ENCODE measurements at regions not wholly inside any gene's neighbourhood (a gene's known extent, or its start where the extent isn't known, plus 50 kb on each side); places are given as distances from the start of the nearest gene placed in this dataset.

DNA sequence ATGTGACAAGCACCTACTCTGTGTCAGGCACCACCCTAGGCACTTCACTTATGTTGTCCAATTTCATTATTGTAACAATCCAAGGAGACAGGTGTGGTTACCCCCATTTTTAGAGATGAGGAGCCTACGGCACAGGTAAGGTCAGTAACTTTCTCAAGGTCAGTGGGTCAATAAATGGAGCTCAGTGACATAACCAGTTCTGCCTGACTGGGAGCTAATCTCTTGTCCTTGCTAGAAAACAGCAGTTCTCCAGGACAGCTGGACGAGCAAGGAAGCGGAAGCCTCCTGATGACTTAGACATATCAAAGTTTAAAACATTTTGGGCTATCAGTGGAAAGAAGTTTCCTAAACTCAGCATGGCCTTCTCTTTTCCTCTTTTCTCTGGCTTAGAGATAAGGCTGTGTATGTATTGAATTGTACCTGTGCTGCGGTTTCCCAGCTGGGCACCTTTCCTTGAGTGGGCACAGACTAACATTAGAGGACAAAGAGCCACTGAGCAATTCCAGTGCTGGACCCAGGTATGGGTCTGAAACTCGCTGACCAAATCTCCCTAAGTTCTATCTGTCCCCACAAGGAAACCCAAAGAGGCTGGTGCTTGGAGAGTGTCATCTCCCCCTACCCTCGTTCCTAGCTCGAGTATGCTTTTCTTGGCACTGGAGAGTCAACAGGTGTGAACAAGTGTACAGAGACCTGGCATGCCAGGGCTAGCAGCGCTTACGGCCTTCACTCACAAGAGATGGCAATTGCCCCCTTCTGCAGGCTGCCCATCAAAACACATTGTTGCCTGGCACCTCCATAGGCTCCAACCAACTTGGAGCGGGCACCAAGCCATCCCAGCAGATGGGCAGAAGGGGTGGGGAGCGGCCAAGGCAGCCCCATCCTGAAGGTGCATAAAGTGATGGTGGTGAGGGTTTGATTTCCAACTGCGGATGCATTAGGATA is 456.1 kb upstream of the PROX1 start:
- Mint-ChIP-seq H3K36me3 (ENCODE audit: unreplicated experiment) (no peaks in the 10 kb centered on the region), H3K27ac (ENCODE audit: unreplicated experiment) (no peak overlapping the region), H3K9me3 (ENCODE audit: unreplicated experiment) (no peaks in the 10 kb centered on the region), H3K4me1 (ENCODE audit: unreplicated experiment) (no peaks in the 10 kb centered on the region), H3K4me3 (ENCODE audit: unreplicated experiment) (no peak overlapping the region), H3K27me3 (ENCODE audit: unreplicated experiment) (no peaks in the 10 kb centered on the region)
- TF ChIP-seq, protein P1, sequence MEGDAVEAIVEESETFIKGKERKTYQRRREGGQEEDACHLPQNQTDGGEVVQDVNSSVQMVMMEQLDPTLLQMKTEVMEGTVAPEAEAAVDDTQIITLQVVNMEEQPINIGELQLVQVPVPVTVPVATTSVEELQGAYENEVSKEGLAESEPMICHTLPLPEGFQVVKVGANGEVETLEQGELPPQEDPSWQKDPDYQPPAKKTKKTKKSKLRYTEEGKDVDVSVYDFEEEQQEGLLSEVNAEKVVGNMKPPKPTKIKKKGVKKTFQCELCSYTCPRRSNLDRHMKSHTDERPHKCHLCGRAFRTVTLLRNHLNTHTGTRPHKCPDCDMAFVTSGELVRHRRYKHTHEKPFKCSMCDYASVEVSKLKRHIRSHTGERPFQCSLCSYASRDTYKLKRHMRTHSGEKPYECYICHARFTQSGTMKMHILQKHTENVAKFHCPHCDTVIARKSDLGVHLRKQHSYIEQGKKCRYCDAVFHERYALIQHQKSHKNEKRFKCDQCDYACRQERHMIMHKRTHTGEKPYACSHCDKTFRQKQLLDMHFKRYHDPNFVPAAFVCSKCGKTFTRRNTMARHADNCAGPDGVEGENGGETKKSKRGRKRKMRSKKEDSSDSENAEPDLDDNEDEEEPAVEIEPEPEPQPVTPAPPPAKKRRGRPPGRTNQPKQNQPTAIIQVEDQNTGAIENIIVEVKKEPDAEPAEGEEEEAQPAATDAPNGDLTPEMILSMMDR (IDR thresholded peaks at IDR 0.05): no peak
- no peak for DNase-seq (ENCODE audit: extremely low spot score, unreplicated experiment)

DNA sequence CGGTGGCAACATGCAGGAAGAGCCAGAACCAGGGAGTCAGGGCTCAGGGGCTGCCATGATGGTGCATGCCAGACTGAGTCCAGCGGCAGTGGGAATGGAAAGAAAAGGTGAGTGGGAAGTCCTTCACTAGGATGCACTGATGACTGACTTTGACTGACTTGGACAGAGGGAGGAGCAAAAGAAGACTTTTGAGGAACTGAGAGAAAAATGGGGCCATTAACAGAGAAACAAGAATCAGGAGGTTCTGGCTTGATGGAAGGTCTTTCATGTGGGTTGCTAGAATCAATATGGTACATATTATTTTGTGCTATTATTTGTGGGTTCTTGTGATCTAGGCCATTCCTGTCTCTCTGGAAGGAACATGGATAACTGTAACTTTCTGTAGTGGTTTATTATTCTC is 454.6 kb upstream of the PROX1 start:
- Mint-ChIP-seq H3K27ac (ENCODE audit: unreplicated experiment) (no peak overlapping the region), H3K36me3 (ENCODE audit: unreplicated experiment) (no peaks in the 10 kb centered on the region), H3K4me3 (ENCODE audit: unreplicated experiment) (no peak overlapping the region), H3K27me3 (ENCODE audit: unreplicated experiment) (no peaks in the 10 kb centered on the region), H3K4me1 (ENCODE audit: unreplicated experiment) (no peaks in the 10 kb centered on the region), H3K9me3 (ENCODE audit: unreplicated experiment) (no peaks in the 10 kb centered on the region)
- no peak for DNase-seq (ENCODE audit: extremely low spot score, unreplicated experiment)
- TF ChIP-seq, protein P1 (IDR thresholded peaks at IDR 0.05): no peak

DNA sequence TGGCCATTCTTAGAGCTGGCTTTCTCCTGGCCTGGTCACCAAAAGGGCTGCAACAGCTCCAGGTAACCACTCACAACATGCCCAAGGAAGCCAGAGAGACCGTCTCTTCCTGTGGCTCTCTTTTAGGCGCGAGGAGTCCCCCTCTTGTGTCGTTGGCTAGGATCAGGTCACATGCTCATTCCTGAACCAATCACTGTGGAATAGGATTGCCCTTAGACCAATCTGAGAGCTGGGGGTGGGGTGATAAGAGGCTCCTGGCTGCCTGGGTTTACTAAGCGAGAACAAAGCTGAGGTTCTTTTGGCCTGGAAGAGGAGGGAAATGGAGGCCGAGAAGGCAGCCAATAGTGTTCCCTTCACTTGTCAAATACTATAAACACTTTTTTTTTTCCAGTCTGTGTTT is 452.1 kb upstream of the PROX1 start:
- TF ChIP-seq, protein P1 (IDR thresholded peaks at IDR 0.05): no peak
- no peak overlapping the region for H3K4me3 Mint-ChIP-seq (ENCODE audit: unreplicated experiment)
- no peaks in the 10 kb centered on the region for H3K36me3 Mint-ChIP-seq (ENCODE audit: unreplicated experiment)
- H3K27me3 Mint-ChIP-seq (ENCODE audit: unreplicated experiment): no peaks in the 10 kb centered on the region
- no peak overlapping the region for H3K27ac Mint-ChIP-seq (ENCODE audit: unreplicated experiment)
- DNase-seq (ENCODE audit: extremely low spot score, unreplicated experiment): no peak
- no peaks in the 10 kb centered on the region for H3K4me1 Mint-ChIP-seq (ENCODE audit: unreplicated experiment)
- no peaks in the 10 kb centered on the region for H3K9me3 Mint-ChIP-seq (ENCODE audit: unreplicated experiment)

DNA sequence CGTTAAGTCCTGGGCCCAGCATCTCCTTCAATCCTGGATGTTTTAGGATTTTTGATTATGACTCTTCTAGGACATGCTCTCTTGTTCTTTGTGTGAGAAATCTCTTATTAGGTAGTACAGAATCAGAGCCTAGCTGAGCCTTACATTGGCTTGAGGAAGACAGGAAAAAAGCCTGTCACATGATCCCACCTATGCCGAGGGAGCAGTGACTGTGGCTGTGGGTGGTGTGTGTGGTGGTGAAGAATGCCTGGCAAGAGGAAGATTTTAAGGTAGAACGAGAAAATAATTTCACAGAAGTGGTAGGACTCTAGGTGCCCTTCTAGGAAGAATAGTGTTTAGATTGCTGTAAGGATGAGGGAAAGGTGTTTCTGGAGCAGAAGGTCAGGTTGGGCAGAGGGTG is 449.5 kb upstream of the PROX1 start:
- no peaks in the 10 kb centered on the region for H3K9me3 Mint-ChIP-seq (ENCODE audit: unreplicated experiment)
- no peaks in the 10 kb centered on the region for H3K27me3 Mint-ChIP-seq (ENCODE audit: unreplicated experiment)
- no peak overlapping the region for H3K27ac Mint-ChIP-seq (ENCODE audit: unreplicated experiment)
- no peaks in the 10 kb centered on the region for H3K4me1 Mint-ChIP-seq (ENCODE audit: unreplicated experiment)
- TF ChIP-seq, protein P1 (IDR thresholded peaks at IDR 0.05): no peak
- H3K4me3 Mint-ChIP-seq (ENCODE audit: unreplicated experiment): no peak overlapping the region
- H3K36me3 Mint-ChIP-seq (ENCODE audit: unreplicated experiment): no peaks in the 10 kb centered on the region
- no peak for DNase-seq (ENCODE audit: extremely low spot score, unreplicated experiment)

DNA sequence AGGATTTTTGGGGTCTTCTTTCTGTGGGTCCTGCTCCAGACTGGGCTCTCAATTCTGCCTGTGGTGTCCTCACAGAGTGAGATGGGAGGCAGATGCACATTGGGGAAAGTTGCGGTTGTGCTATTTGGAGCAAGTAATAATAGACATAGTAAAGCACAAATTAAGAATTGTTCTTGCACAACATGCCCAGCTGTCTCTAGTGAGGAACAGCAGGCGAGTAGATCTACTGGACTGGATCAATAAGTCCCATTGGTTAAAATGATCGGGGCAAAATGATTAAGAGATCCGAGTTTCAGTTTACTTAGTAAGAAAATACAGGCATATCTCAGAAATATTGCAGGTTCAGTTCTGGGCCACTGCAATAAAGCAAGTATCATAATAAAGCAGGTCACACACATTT is 448.3 kb upstream of the PROX1 start:
- DNase-seq (ENCODE audit: extremely low spot score, unreplicated experiment): no peak
- Mint-ChIP-seq H3K4me1 (ENCODE audit: unreplicated experiment) (no peaks in the 10 kb centered on the region), H3K27me3 (ENCODE audit: unreplicated experiment) (no peaks in the 10 kb centered on the region), H3K27ac (ENCODE audit: unreplicated experiment) (no peak overlapping the region), H3K36me3 (ENCODE audit: unreplicated experiment) (no peaks in the 10 kb centered on the region), H3K9me3 (ENCODE audit: unreplicated experiment) (no peaks in the 10 kb centered on the region), H3K4me3 (ENCODE audit: unreplicated experiment) (no peak overlapping the region)
- TF ChIP-seq, protein P1 (IDR thresholded peaks at IDR 0.05): no peak

Data from osteocyte (in vitro differentiated cells).